NOMO-1 treated with DMSO at 0.1 percent for 48 hours (cell line): ENCODE measurements at regions not wholly inside any gene's neighbourhood (a gene's known extent, or its start where the extent isn't known, plus 50 kb on each side); places are given as distances from the start of the nearest gene placed in this dataset.
"Not testable (repeated sequence)": the region's sequence is repeated elsewhere in the genome, so short reads cannot be mapped to it uniquely, and the experiment has no call there.

ENCODE experiments used
- DNase-seq: peaks from one replicate; lab custom pipeline; 2025; ENCODE audit not compliant: unreplicated experiment; lab: John Stamatoyannopoulos, UW

GRCh38 chr9:82433290-82433931 is 444.8 kb downstream of the SPATA31D1 start:
- DNase-seq = not testable (repeated sequence)

GRCh38 chr9:82436475-82436874 is 447.9 kb downstream of the SPATA31D1 start:
- DNase-seq = no peak

- DNase-seq = not testable (repeated sequence)
Measured at GRCh38 chr9:82437183-82437582, 448.6 kb downstream of the SPATA31D1 start.

GRCh38 chr9:82438581-82438980 is 450.0 kb downstream of the SPATA31D1 start:
- DNase-seq = no peak

GRCh38 chr9:82443312-82443711 is 454.7 kb downstream of the SPATA31D1 start:
- no peak for DNase-seq

- DNase-seq = no peak
Measured at GRCh38 chr9:82445556-82445955, 457.0 kb downstream of the SPATA31D1 start.

- no peak for DNase-seq
Measured at GRCh38 chr9:82447343-82447742, 458.8 kb downstream of the SPATA31D1 start.

GRCh38 chr9:82449986-82450385 is 461.4 kb downstream of the SPATA31D1 start:
- no peak for DNase-seq

GRCh38 chr9:82454509-82455190 is 466.1 kb downstream of the SPATA31D1 start:
- no peak for DNase-seq

GRCh38 chr9:82456642-82457041 is 468.1 kb downstream of the SPATA31D1 start:
- DNase-seq = no peak

- no peak for DNase-seq
Measured at GRCh38 chr9:82457298-82457697, 468.7 kb downstream of the SPATA31D1 start.

- no peak for DNase-seq
Measured at GRCh38 chr9:82457891-82458290, 469.3 kb downstream of the SPATA31D1 start.

GRCh38 chr9:82458296-82458695 is 469.7 kb downstream of the SPATA31D1 start:
- no peak for DNase-seq

- DNase-seq = no peak
Measured at GRCh38 chr9:82466616-82467260, 478.2 kb downstream of the SPATA31D1 start.

GRCh38 chr9:82467436-82467835 is 478.9 kb downstream of the SPATA31D1 start:
- DNase-seq = no peak

GRCh38 chr9:82474235-82474634 is 485.7 kb downstream of the SPATA31D1 start:
- DNase-seq = no peak

GRCh38 chr9:82475584-82476301 is 487.2 kb downstream of the SPATA31D1 start:
- DNase-seq = no peak

GRCh38 chr9:82480921-82481320 is 492.3 kb downstream of the SPATA31D1 start:
- DNase-seq = no peak

- no peak for DNase-seq
Measured at GRCh38 chr9:82487935-82488312, 499.4 kb downstream of the SPATA31D1 start.

- DNase-seq = no peak
Measured at GRCh38 chr9:82488313-82489200, 500.0 kb downstream of the SPATA31D1 start.
